ENCODE measurements at regions not wholly inside any gene's neighbourhood (a gene's known extent, or its start where the extent isn't known, plus 50 kb on each side); places are given as distances from the start of the nearest gene placed in this dataset.

GRCh38 chr13:44160591-44161191 is 212.9 kb upstream of the SERP2 start:
- no peak for TF ChIP-seq CTCF (IDR thresholded peaks at IDR 0.05)
- DNase-seq (no peak), ATAC-seq (no peak)
- peaks cover 8% of the 10 kb centered on the region for H3K4me1 ChIP-seq
- no peak overlapping the region for H3K27ac ChIP-seq
- no peak overlapping the region for H3K4me3 ChIP-seq
- no peaks in the 10 kb centered on the region for H3K9me3 ChIP-seq
- intact Hi-C loops (cut with DNase I): no loop called here
- H3K36me3 ChIP-seq: no peaks in the 10 kb centered on the region
- no peaks in the 10 kb centered on the region for H3K27me3 ChIP-seq

GRCh38 chr13:44163108-44163507 is 210.5 kb upstream of the SERP2 start:
- Histone ChIP-seq H3K36me3 (no peaks in the 10 kb centered on the region), H3K27ac (no peak overlapping the region), H3K4me1 (peaks cover 4% of the 10 kb centered on the region), H3K9me3 (no peaks in the 10 kb centered on the region), H3K27me3 (no peaks in the 10 kb centered on the region), H3K4me3 (no peak overlapping the region)
- no peak for TF ChIP-seq CTCF (IDR thresholded peaks at IDR 0.05)
- intact Hi-C loops (cut with DNase I): no loop called here
- no peak for DNase-seq
- peak; percentile 37 for ATAC-seq

- no peaks in the 10 kb centered on the region for H3K9me3 ChIP-seq
- ATAC-seq: peak; percentile 84
- no peaks in the 10 kb centered on the region for H3K36me3 ChIP-seq
- peaks cover 4% of the 10 kb centered on the region for H3K4me1 ChIP-seq
- DNase-seq: no peak
- no peak overlapping the region for H3K27ac ChIP-seq
- H3K27me3 ChIP-seq: no peaks in the 10 kb centered on the region
- intact Hi-C loops (cut with DNase I): no loop called here
- no peak overlapping the region for H3K4me3 ChIP-seq
- no peak for TF ChIP-seq CTCF (IDR thresholded peaks at IDR 0.05)
These were observed 208.3 kb upstream of the SERP2 start for GRCh38 chr13:44165221-44165888.

- H3K27ac ChIP-seq: no peak overlapping the region
- ATAC-seq: peak; percentile 41
- H3K9me3 ChIP-seq: no peaks in the 10 kb centered on the region
- peaks cover 2% of the 10 kb centered on the region for H3K4me1 ChIP-seq
- no peak for TF ChIP-seq CTCF (IDR thresholded peaks at IDR 0.05)
- DNase-seq: no peak
- no peak overlapping the region for H3K4me3 ChIP-seq
- intact Hi-C loops (cut with DNase I): no loop called here
- no peaks in the 10 kb centered on the region for H3K27me3 ChIP-seq
- H3K36me3 ChIP-seq: no peaks in the 10 kb centered on the region
These were observed 207.6 kb upstream of the SERP2 start for GRCh38 chr13:44165889-44166496.

- Histone ChIP-seq H3K4me3 (no peak overlapping the region), H3K36me3 (no peaks in the 10 kb centered on the region), H3K9me3 (no peaks in the 10 kb centered on the region), H3K27ac (no peak overlapping the region), H3K4me1 (no peaks in the 10 kb centered on the region), H3K27me3 (no peaks in the 10 kb centered on the region)
- no peak for DNase-seq
- TF ChIP-seq CTCF (IDR thresholded peaks at IDR 0.05): no peak
- intact Hi-C loops (cut with DNase I): no loop called here
- ATAC-seq: no peak
These were observed 204.4 kb upstream of the SERP2 start for GRCh38 chr13:44169018-44169911.

All from upper lobe of right lung (tissue), 1 donor.